Endothelial cell of umbilical vein (primary cell): ENCODE measurements at regions not wholly inside any gene's neighbourhood (a gene's known extent, or its start where the extent isn't known, plus 50 kb on each side); places are given as distances from the start of the nearest gene placed in this dataset.

ENCODE experiments used
- BruUV-seq: library from RNA; stranded (reverse); fragments of 400-500 nt; replicated peaks from 2 replicates; lab custom pipeline; 2021; lab: Mats Ljungman, UMichigan
- CTCF ChIA-PET: fragments of 300-600, 350-600 bp; sonication (Branson Sonifier 250); formaldehyde crosslinking; loops from one replicate; lab custom pipeline; 2021; ENCODE audit warnings: antibody characterized with exemption, inconsistent platforms; lab: Charles Lee
- POLR2A ChIA-PET: fragments of 300-600, 350-600 bp; sonication (Branson Sonifier 250); formaldehyde crosslinking; loops from one replicate; lab custom pipeline; 2021; ENCODE audit warnings: antibody characterized with exemption, inconsistent platforms; lab: Charles Lee
- DNase-seq: peaks from one replicate; pipeline ENCODE4 v3.0.0-alpha.2; 2011; ENCODE audit warnings: low read depth, low spot score
- FAIRE-seq: peaks from 2 replicates; lab custom pipeline; 2011; peaks lifted over from hg19 to GRCh38; lab: Jason Lieb, UNC
- H2AFZ ChIP-seq: 2 replicates; pipeline ENCODE4 v1.6.0; 2012; ENCODE audit warnings: low read depth, low read length, control low read depth, inconsistent platforms
- H3K27ac ChIP-seq: 2 replicates; pipeline ENCODE4 v1.5.1; 2011; ENCODE audit warnings: low read depth, mild to moderate bottlenecking, control low read depth, low read length, moderate library complexity; ENCODE audit not compliant: insufficient read depth
- H3K27me3 ChIP-seq, 2 experiments: 2 replicates each; pipeline versions ENCODE4 v1.6.0 to v1.6.1; 2011; ENCODE audit warnings: low read length in 2 of 2, mixed read lengths in 1 of 2; ENCODE audit not compliant: control insufficient read depth in 2 of 2, insufficient read depth in 2 of 2
- H3K36me3 ChIP-seq, 2 experiments: 2 replicates in 1 of 2; 3 replicates in 1 of 2; pipeline ENCODE4 v1.5.1; 2011; ENCODE audit warnings: low read length in 2 of 2, mild to moderate bottlenecking in 1 of 2, moderate library complexity in 1 of 2; ENCODE audit not compliant: control insufficient read depth in 2 of 2, insufficient read depth in 2 of 2; ENCODE audit errors: extremely low read depth in 1 of 2
- H3K4me1 ChIP-seq: 3 replicates; pipeline ENCODE4 v1.5.1; 2011; ENCODE audit warnings: mild to moderate bottlenecking, low read length; ENCODE audit not compliant: control insufficient read depth, insufficient read depth; ENCODE audit errors: extremely low read depth
- H3K4me2 ChIP-seq: 2 replicates; pipeline ENCODE4 v1.6.1; 2011; ENCODE audit warnings: low read length, control low read depth, mixed read lengths; ENCODE audit not compliant: insufficient read depth
- H3K4me3 ChIP-seq, 3 experiments: fragments of 200-600 bp in 1 of 3; sonication (generic), shearing (Covaris generic) in 1 of 3; replicated peaks in 1 of 3; 2 replicates each; pipeline ENCODE4 v1.5.1; 2011 to 2016; ENCODE audit warnings: control low read depth in 3 of 3, low read length in 3 of 3, mild to moderate bottlenecking in 2 of 3, inconsistent platforms in 1 of 3, low read depth in 1 of 3, moderate library complexity in 1 of 3; ENCODE audit not compliant: insufficient read depth in 1 of 3
- H3K79me2 ChIP-seq: 2 replicates; pipeline ENCODE4 v1.6.0; 2012; ENCODE audit warnings: low read length, inconsistent platforms; ENCODE audit not compliant: control insufficient read depth, insufficient read depth
- H3K9ac ChIP-seq: replicated peaks from 2 replicates; pipeline ENCODE3; 2011; ENCODE audit warnings: low read length, control low read depth; ENCODE audit not compliant: insufficient read depth; ENCODE audit errors: extremely low read depth
- H3K9me1 ChIP-seq: replicated peaks from 3 replicates; pipeline ENCODE4 v1.6.0; 2011; ENCODE audit warnings: mild to moderate bottlenecking, low read length; ENCODE audit not compliant: control insufficient read depth, insufficient read depth; ENCODE audit errors: extremely low read depth
- H3K9me3 ChIP-seq: replicated peaks from 2 replicates; pipeline ENCODE4 v1.5.1; 2012; ENCODE audit warnings: low read length, inconsistent platforms; ENCODE audit not compliant: control insufficient read depth, insufficient read depth
- H4K20me1 ChIP-seq: replicated peaks from 2 replicates; pipeline ENCODE3; 2011; ENCODE audit warnings: mild to moderate bottlenecking, low read length; ENCODE audit not compliant: control insufficient read depth, insufficient read depth; ENCODE audit errors: extremely low read depth
- CTCF ChIP-seq, 2 donors: IDR thresholded peaks; 1 replicate in 1 of 2; 2 replicates in 1 of 2; pipeline ENCODE4 v1.5.1; 2011; ENCODE audit warnings: low read length in 2 of 2, mild to moderate bottlenecking in 2 of 2, moderate library complexity in 2 of 2, control low read depth in 1 of 2, inconsistent platforms in 1 of 2, low read depth in 1 of 2; ENCODE audit not compliant: insufficient read depth in 1 of 2; ENCODE audit errors: extremely low read depth in 1 of 2
- EZH2 ChIP-seq: IDR thresholded peaks from 2 replicates; pipeline ENCODE4 v1.6.1; 2012; ENCODE audit warnings: borderline replicate concordance, low read depth, mild to moderate bottlenecking, moderate library complexity, low read length, inconsistent platforms; ENCODE audit not compliant: severe bottlenecking
- FOS ChIP-seq: IDR thresholded peaks from 2 replicates; pipeline ENCODE4 v1.6.1; 2011; ENCODE audit warnings: mild to moderate bottlenecking, low read length, moderate library complexity, borderline replicate concordance; ENCODE audit not compliant: insufficient read depth
- GATA2 ChIP-seq: IDR thresholded peaks from 2 replicates; pipeline ENCODE4 v1.7.0; 2011; ENCODE audit warnings: low read depth, mild to moderate bottlenecking, moderate library complexity, mixed read lengths, low read length; ENCODE audit not compliant: insufficient read length, insufficient read depth
- JUN ChIP-seq: IDR thresholded peaks from 2 replicates; pipeline ENCODE4 v1.6.1; 2011; ENCODE audit warnings: borderline replicate concordance, low read depth; ENCODE audit not compliant: insufficient read length, insufficient read depth
- MAX ChIP-seq: IDR thresholded peaks from 2 replicates; pipeline ENCODE4 v1.6.1; 2011; ENCODE audit not compliant: insufficient read depth, insufficient read length
- MYC ChIP-seq: IDR thresholded peaks from one replicate; pipeline ENCODE4 v1.6.1; 2011; ENCODE audit warnings: mild to moderate bottlenecking, low read depth, low read length
- POLR2A ChIP-seq: IDR thresholded peaks from 2 replicates; pipeline ENCODE4 v1.6.1; 2012; ENCODE audit warnings: low read depth, mild to moderate bottlenecking, control low read depth, low read length
- POLR2AphosphoS5 ChIP-seq: IDR thresholded peaks from 2 replicates; pipeline ENCODE4 v1.6.1; 2012; ENCODE audit warnings: low read depth, mild to moderate bottlenecking, control low read depth, low read length, moderate library complexity; ENCODE audit not compliant: insufficient read depth
- dilution Hi-C: fragments of 300-500 bp; cut with MboI; formaldehyde crosslinking; loops from one replicate; pipeline ENCODE4 v1.15.0; 2019; ENCODE audit warnings: low sequenced_read_pairs; ENCODE audit not compliant: extremely low pct_ligation_motif_present
- intact Hi-C: fragments of 100-400 bp; cut with micrococcal nuclease; formaldehyde crosslinking; loops from one replicate; pipeline ENCODE4 v1.10.0; 2022

- H3K4me1 ChIP-seq: peaks cover 27% of the 10 kb centered on the region
- no peaks in the 10 kb centered on the region for H3K36me3 ChIP-seq
- no peak overlapping the region for H3K4me3 ChIP-seq
- intact Hi-C loops: no loop called here
- ChIA-PET CTCF (interaction anchor here (4.1 kb wide), 1 partner anchor 12 kb away, joined by 32 read pairs; no protein-coding TSS in a partner anchor), POLR2A (no interaction called here)
- no peak overlapping the region for H3K9ac ChIP-seq
- no peaks in the 10 kb centered on the region for H4K20me1 ChIP-seq
- no peaks in the 10 kb centered on the region for H3K27me3 ChIP-seq
- dilution Hi-C loops: no loop called here
- DNase-seq (peak; percentile 85), FAIRE-seq (no peak)
- TF ChIP-seq MYC (no peak), POLR2AphosphoS5 (no peak), JUN (no peak), CTCF (IDR thresholded peaks at IDR 0.05; ENCODE audit: extremely low read depth in 1 of 2, insufficient read depth in 1 of 2, low read depth in 1 of 2, low read length in 2 of 2) (no peak), EZH2 (no peak), FOS (no peak), POLR2A (no peak), GATA2 (no peak), MAX (no peak)
- no peaks in the 10 kb centered on the region for H3K79me2 ChIP-seq
- H3K4me2 ChIP-seq: no peak overlapping the region
- no peaks in the 10 kb centered on the region for H3K9me3 ChIP-seq
- no TSS peak for BruUV-seq
- no peaks in the 10 kb centered on the region for H3K9me1 ChIP-seq
- no peak overlapping the region for H2AFZ ChIP-seq
- H3K27ac ChIP-seq: no peak overlapping the region
These were observed 84.9 kb upstream of the SPATA12 start for GRCh38 chr3:56975567-56975966.
